WTC11 (cell line): ENCODE measurements at regions not wholly inside any gene's neighbourhood (a gene's known extent, or its start where the extent isn't known, plus 50 kb on each side); places are given as distances from the start of the nearest gene placed in this dataset.

Experiments
- ATAC-seq: fragments of 200-7000 bp; cut with Tn5 transposase; 2 replicates; pipeline ENCODE4 v1.10.0; 2021; ENCODE audit warnings: mild to moderate bottlenecking, moderate library complexity
- CTCF ChIA-PET: fragments of 300-600 bp; sonication (Branson Sonifier 250); formaldehyde crosslinking; loops from one replicate; lab custom pipeline; 2021; ENCODE audit warnings: antibody characterized with exemption; lab: Charles Lee
- POLR2A ChIA-PET: fragments of 350-600 bp; sonication (Branson Sonifier 250); formaldehyde crosslinking; loops from one replicate; lab custom pipeline; 2021; ENCODE audit warnings: antibody characterized with exemption; lab: Charles Lee
- DNase-seq: peaks from one replicate; pipeline ENCODE4 v3.0.0; 2021; ENCODE audit warnings: low spot score
- H3K27ac Mint-ChIP-seq: 2 replicates; pipeline ENCODE4 v1.8.0; 2021; ENCODE audit warnings: mixed read lengths
- H3K27me3 Mint-ChIP-seq: 2 replicates; pipeline ENCODE4 v1.8.0; 2021; ENCODE audit warnings: low read depth, mild to moderate bottlenecking, moderate library complexity, mixed read lengths
- H3K36me3 Mint-ChIP-seq: 2 replicates; pipeline ENCODE4 v1.8.0; 2021; ENCODE audit warnings: mixed read lengths
- H3K4me1 Mint-ChIP-seq: 2 replicates; pipeline ENCODE4 v1.8.0; 2022; ENCODE audit warnings: mixed read lengths
- H3K4me3 Mint-ChIP-seq: 2 replicates; pipeline ENCODE4 v1.8.0; 2021; ENCODE audit warnings: mild to moderate bottlenecking, moderate library complexity, mixed read lengths
- H3K9me3 Mint-ChIP-seq: 2 replicates; pipeline ENCODE4 v1.8.0; 2021; ENCODE audit warnings: mixed read lengths
- CBFB ChIP-seq: sonication (generic); formaldehyde crosslinking; IDR thresholded peaks from 2 replicates; pipeline ENCODE4 v1.8.1; 2022; ENCODE audit warnings: mild to moderate bottlenecking, low read depth, missing genetic modification reagents
- CREM ChIP-seq: sonication (generic); formaldehyde crosslinking; IDR thresholded peaks from 2 replicates; pipeline ENCODE4 v1.8.1; 2022; ENCODE audit warnings: mild to moderate bottlenecking, missing genetic modification reagents, moderate library complexity
- E2F4 ChIP-seq: sonication (generic); formaldehyde crosslinking; IDR thresholded peaks from 2 replicates; pipeline ENCODE4 v1.8.1; 2022; ENCODE audit warnings: low read depth, mild to moderate bottlenecking, moderate library complexity, missing genetic modification reagents, borderline replicate concordance
- E2F5 ChIP-seq: sonication (generic); formaldehyde crosslinking; IDR thresholded peaks from 2 replicates; pipeline ENCODE4 v1.8.1; 2022; ENCODE audit warnings: mild to moderate bottlenecking, moderate library complexity, missing genetic modification reagents
- FOXP4 ChIP-seq: sonication (generic); formaldehyde crosslinking; IDR thresholded peaks from 2 replicates; pipeline ENCODE4 v1.8.0; 2022; ENCODE audit warnings: mild to moderate bottlenecking, missing genetic modification reagents
- GABPB1 ChIP-seq: sonication (generic); formaldehyde crosslinking; IDR thresholded peaks from 2 replicates; pipeline ENCODE4 v1.8.1; 2023; ENCODE audit warnings: mild to moderate bottlenecking, missing genetic modification reagents
- GRHL2 ChIP-seq: fragments of 250-450 bp; sonication (Bioruptor Pico); IDR thresholded peaks from 2 replicates; pipeline ENCODE4 v1.8.0; 2022; ENCODE audit warnings: mild to moderate bottlenecking, moderate library complexity; ENCODE audit not compliant: insufficient replicate concordance, severe bottlenecking
- IRF2 ChIP-seq: sonication (generic); formaldehyde crosslinking; IDR thresholded peaks from 2 replicates; pipeline ENCODE4 v1.8.0; 2022; ENCODE audit warnings: low read depth, missing genetic modification reagents, borderline replicate concordance
- JAZF1 ChIP-seq: fragments of 250-450 bp; sonication (Bioruptor Pico); IDR thresholded peaks from 2 replicates; pipeline ENCODE4 v1.9.0; 2021; ENCODE audit warnings: moderate library complexity, mild to moderate bottlenecking, inconsistent platforms
- MAX ChIP-seq: sonication (generic); formaldehyde crosslinking; IDR thresholded peaks from 2 replicates; pipeline ENCODE4 v1.8.0; 2022; ENCODE audit warnings: mild to moderate bottlenecking, missing genetic modification reagents
- NFATC4 ChIP-seq: fragments of 250-450 bp; sonication (Bioruptor Pico); IDR thresholded peaks from 2 replicates; pipeline ENCODE4 v1.9.0; 2021; ENCODE audit warnings: mild to moderate bottlenecking
- NFYB ChIP-seq: sonication (generic); formaldehyde crosslinking; conservative IDR thresholded peaks from 2 replicates; pipeline ENCODE4 v1.8.0; 2022; ENCODE audit warnings: low read depth, missing genetic modification reagents
- NR3C1 ChIP-seq: sonication (generic); formaldehyde crosslinking; conservative IDR thresholded peaks from 2 replicates; pipeline ENCODE4 v1.8.1; 2023; ENCODE audit warnings: low read depth, mild to moderate bottlenecking, missing genetic modification reagents
- PREB ChIP-seq: sonication (generic); formaldehyde crosslinking; IDR thresholded peaks from 2 replicates; pipeline ENCODE4 v1.8.1; 2022; ENCODE audit warnings: mild to moderate bottlenecking, missing genetic modification reagents, moderate library complexity, borderline replicate concordance
- SMAD3 ChIP-seq: sonication (generic); formaldehyde crosslinking; IDR thresholded peaks from 2 replicates; pipeline ENCODE4 v1.8.0; 2022; ENCODE audit warnings: missing genetic modification reagents, mild to moderate bottlenecking, borderline replicate concordance
- SP1 ChIP-seq: sonication (generic); formaldehyde crosslinking; conservative IDR thresholded peaks from 2 replicates; pipeline ENCODE4 v1.8.1; 2022; ENCODE audit warnings: missing genetic modification reagents
- TEAD1 ChIP-seq: sonication (generic); formaldehyde crosslinking; IDR thresholded peaks from 2 replicates; pipeline ENCODE4 v1.8.0; 2022; ENCODE audit warnings: mild to moderate bottlenecking, missing genetic modification reagents
- ZBTB43 ChIP-seq: sonication (generic); formaldehyde crosslinking; IDR thresholded peaks from 2 replicates; pipeline ENCODE4 v1.8.1; 2023; ENCODE audit warnings: mild to moderate bottlenecking, missing genetic modification reagents
- ZNF138 ChIP-seq: sonication (generic); formaldehyde crosslinking; conservative IDR thresholded peaks from 2 replicates; pipeline ENCODE4 v1.8.1; 2022; ENCODE audit warnings: mild to moderate bottlenecking, moderate library complexity, missing genetic modification reagents
- ZNF317 ChIP-seq: sonication (generic); formaldehyde crosslinking; IDR thresholded peaks from 2 replicates; pipeline ENCODE4 v1.8.1; 2023; ENCODE audit warnings: low read depth, mild to moderate bottlenecking, moderate library complexity, missing genetic modification reagents, borderline replicate concordance
- ZNF423 ChIP-seq: fragments of 250-450 bp; sonication (Bioruptor Pico); IDR thresholded peaks from 2 replicates; pipeline ENCODE4 v2.1.2; 2022; ENCODE audit warnings: mild to moderate bottlenecking, moderate library complexity

GRCh38 chr6:159461266-159461665 lies 231.8 kb downstream of the SOD2 start (continued):
- no peak for TF ChIP-seq E2F5
- no peak for TF ChIP-seq GRHL2 (CRISPR knock-in tag)
- TF ChIP-seq GABPB1 (CRISPR knock-in tag), result no peak
- no peak for TF ChIP-seq SMAD3
- TF ChIP-seq ZNF138 (CRISPR knock-in tag), result no peak

- H3K4me3 Mint-ChIP-seq, result no peak overlapping the region
- ChIA-PET POLR2A (no interaction called here), CTCF (interaction anchor here (0.6 to 1.9 kb wide), 4 partner anchors 154 to 286 kb away, joined by 3 to 11 read pairs (median 4); no protein-coding TSS in a partner anchor)
- peaks cover 12% of the 10 kb centered on the region for H3K9me3 Mint-ChIP-seq
- DNase-seq (no peak), ATAC-seq (no peak; the same call in 1 of the 2 replicates)
- H3K27me3 Mint-ChIP-seq, result no peaks in the 10 kb centered on the region
- TF ChIP-seq NR3C1 (CRISPR knock-in tag) (no peak), ZNF317 (CRISPR knock-in tag) (no peak), CBFB (no peak), NFYB (CRISPR knock-in tag) (no peak), NFATC4 (no peak), FOXP4 (no peak), MAX (CRISPR knock-in tag) (no peak), IRF2 (no peak), SP1 (CRISPR knock-in tag) (no peak), TEAD1 (CRISPR knock-in tag) (no peak), E2F4 (no peak), CREM (CRISPR knock-in tag) (no peak), PREB (no peak), ZNF423 (CRISPR knock-in tag) (no peak), ZBTB43 (CRISPR knock-in tag) (no peak), JAZF1 (CRISPR knock-in tag) (no peak)
- H3K4me1 Mint-ChIP-seq, result peaks cover 10% of the 10 kb centered on the region
- H3K36me3 Mint-ChIP-seq, result no peaks in the 10 kb centered on the region
- no peak overlapping the region for H3K27ac Mint-ChIP-seq
These were observed 232.6 kb downstream of the SOD2 start for GRCh38 chr6:159460476-159460875.
